Mucosa of gallbladder (tissue), 1 donor: ENCODE measurements at regions not wholly inside any gene's neighbourhood (a gene's known extent, or its start where the extent isn't known, plus 50 kb on each side); places are given as distances from the start of the nearest gene placed in this dataset.

ENCODE experiments used
- DNase-seq: peaks from one replicate; pipeline ENCODE4 v3.0.0-alpha.2; 2020; ENCODE audit warnings: low spot score
- donor health status: DM: no; HTN: no; CAD: no.

- DNase-seq: no peak
Observed at GRCh38 chr13:29999492-30000369, 149.3 kb upstream of the UBL3 start.

GRCh38 chr13:29996316-29996715 lies 145.9 kb upstream of the UBL3 start:
- no peak for DNase-seq

GRCh38 chr13:29994911-29995595 lies 144.6 kb upstream of the UBL3 start:
- no peak for DNase-seq

GRCh38 chr13:29993716-29994488 lies 143.5 kb upstream of the UBL3 start:
- DNase-seq: no peak

- no peak for DNase-seq
Observed at GRCh38 chr13:29993196-29993595, 142.8 kb upstream of the UBL3 start.

- no peak for DNase-seq
Observed at GRCh38 chr13:29991343-29991742, 140.9 kb upstream of the UBL3 start.

- DNase-seq: no peak
Observed at GRCh38 chr13:29987340-29987739, 136.9 kb upstream of the UBL3 start.

- no peak for DNase-seq
Observed at GRCh38 chr13:29980339-29980738, 129.9 kb upstream of the UBL3 start.

GRCh38 chr13:29978211-29978610 lies 127.8 kb upstream of the UBL3 start:
- DNase-seq: no peak

- no peak for DNase-seq
Observed at GRCh38 chr13:29977476-29978120, 127.2 kb upstream of the UBL3 start.

- DNase-seq: no peak
Observed at GRCh38 chr13:29976535-29976934, 126.1 kb upstream of the UBL3 start.

- no peak for DNase-seq
Observed at GRCh38 chr13:29975283-29975682, 124.9 kb upstream of the UBL3 start.

- no peak for DNase-seq
Observed at GRCh38 chr13:29969286-29969685, 118.9 kb upstream of the UBL3 start.

GRCh38 chr13:29964181-29964845 lies 113.9 kb upstream of the UBL3 start:
- no peak for DNase-seq

- no peak for DNase-seq
Observed at GRCh38 chr13:29963089-29963488, 112.7 kb upstream of the UBL3 start.

- DNase-seq: no peak
Observed at GRCh38 chr13:29961036-29961670, 110.7 kb upstream of the UBL3 start.

GRCh38 chr13:29959603-29960002 lies 109.2 kb upstream of the UBL3 start:
- DNase-seq: no peak

- DNase-seq: no peak
Observed at GRCh38 chr13:29959086-29959485, 108.7 kb upstream of the UBL3 start.

- no peak for DNase-seq
Observed at GRCh38 chr13:29958476-29958875, 108.1 kb upstream of the UBL3 start.

GRCh38 chr13:29957320-29957719 lies 106.9 kb upstream of the UBL3 start:
- no peak for DNase-seq

GRCh38 chr13:29956853-29957252 lies 106.4 kb upstream of the UBL3 start:
- no peak for DNase-seq
